GM21367 (cell line): ENCODE measurements at regions not wholly inside any gene's neighbourhood (a gene's known extent, or its start where the extent isn't known, plus 50 kb on each side); places are given as distances from the start of the nearest gene placed in this dataset.
"Not testable (repeated sequence)": the region's sequence is repeated elsewhere in the genome, so short reads cannot be mapped to it uniquely, and the experiment has no call there.

Source experiments
- ATAC-seq: cut with Tn5 transposase; IDR thresholded peaks from one replicate; pipeline ENCODE4 v1.9.1; 2021; ENCODE audit not compliant: unreplicated experiment

- ATAC-seq = no peak
These were observed 108.4 kb upstream of the ATXN3L start for GRCh38 chrX:13428053-13428786.

DNA sequence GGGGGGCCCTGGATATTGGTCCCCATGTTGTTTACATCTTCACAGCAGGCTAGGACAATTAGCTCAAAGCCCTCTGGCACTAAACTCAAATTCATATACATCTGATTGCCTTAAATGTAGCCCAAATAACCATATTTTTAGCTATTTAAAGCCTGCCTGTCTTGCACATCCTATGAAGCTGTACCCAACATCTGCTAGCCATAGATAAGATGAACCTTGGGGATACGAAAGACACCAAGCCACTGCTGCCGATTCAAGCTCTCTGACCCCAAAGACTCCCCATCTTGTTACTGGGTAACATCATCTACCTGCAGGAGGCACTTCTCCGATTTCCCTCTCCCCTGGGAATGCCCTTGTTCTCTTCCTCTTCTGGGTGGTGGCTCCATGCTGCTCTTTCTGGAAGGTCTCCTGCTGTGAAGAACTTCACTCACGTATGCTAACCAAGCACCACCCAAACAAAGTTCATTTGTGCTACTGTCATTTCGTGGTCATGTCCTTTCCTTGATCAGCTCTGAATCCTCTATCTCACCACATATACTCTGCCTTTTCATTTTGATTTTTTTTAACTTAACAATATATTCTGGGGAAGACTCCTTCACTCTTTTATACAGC lies 107.7 kb upstream of the ATXN3L start:
- ATAC-seq = no peak

GRCh38 chrX:13420545-13421183 lies 100.8 kb upstream of the ATXN3L start:
- no peak for ATAC-seq

DNA sequence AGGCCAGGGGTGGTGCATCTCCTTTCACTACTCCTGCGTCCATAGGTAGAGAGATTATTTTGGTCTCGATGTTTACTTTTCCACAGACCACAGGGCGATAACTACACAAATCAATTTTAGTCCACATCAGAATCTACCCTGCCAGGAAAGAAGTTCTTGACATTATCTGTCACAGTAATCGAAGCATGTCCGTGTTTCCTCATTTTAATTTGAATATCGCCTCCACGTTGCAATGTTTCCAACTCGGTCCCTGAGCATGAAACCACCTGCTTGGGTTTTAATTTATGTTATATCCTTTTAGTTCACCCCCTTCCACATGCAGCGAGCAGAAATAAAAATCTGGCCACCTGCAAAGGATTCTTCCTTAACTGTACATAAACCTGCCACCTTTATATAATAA lies 100.1 kb upstream of the ATXN3L start:
- ATAC-seq = no peak

- no peak for ATAC-seq
These were observed 99.4 kb upstream of the ATXN3L start for GRCh38 chrX:13419276-13419675.

DNA sequence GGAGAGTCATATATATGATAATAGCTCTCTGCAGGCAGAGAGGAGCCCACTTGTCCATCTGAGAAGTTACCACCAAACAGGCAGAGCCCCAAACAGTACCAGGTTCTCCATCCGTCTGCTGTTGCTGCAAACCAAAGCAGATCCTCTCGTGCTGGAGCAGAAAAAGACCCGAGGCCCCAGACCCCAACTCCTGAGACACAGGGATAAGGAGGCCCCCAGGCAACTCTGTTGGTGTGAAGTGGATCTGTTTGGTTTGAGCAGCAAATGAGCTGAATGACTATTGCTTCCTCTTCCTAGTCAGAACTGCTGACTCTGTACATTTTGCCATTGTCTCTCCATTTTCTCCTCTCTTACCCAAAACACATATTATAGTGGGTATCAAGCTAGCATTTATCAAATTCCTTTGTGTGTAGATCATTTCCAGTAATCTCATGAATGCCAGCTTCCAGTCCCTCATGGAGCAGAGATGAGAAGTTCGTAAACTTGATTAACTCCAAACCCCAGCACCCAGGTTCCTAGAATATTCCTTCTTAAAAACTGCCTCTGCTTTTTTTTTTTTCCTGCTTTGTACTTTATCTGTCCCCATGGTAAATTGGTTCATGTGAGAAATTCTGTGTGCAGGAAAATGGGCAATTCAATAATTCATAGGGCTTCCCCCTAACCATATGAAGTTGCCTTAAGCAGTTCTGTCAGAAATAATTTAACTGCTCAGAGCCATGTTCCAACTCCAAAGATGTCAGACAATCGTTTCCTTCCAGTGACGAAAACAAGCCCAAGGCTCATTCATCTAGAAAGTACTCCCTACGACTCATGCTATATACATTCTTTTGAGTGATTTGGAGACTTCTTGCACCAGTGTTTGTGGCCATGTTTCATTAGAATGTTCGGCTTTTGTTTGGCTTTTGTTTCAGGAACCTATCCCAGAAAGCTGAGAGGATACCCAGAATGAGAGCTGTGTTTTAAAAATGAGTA lies 98.6 kb upstream of the ATXN3L start:
- ATAC-seq = no peak

GRCh38 chrX:13415509-13415908 lies 95.7 kb upstream of the ATXN3L start:
- ATAC-seq = no peak

DNA sequence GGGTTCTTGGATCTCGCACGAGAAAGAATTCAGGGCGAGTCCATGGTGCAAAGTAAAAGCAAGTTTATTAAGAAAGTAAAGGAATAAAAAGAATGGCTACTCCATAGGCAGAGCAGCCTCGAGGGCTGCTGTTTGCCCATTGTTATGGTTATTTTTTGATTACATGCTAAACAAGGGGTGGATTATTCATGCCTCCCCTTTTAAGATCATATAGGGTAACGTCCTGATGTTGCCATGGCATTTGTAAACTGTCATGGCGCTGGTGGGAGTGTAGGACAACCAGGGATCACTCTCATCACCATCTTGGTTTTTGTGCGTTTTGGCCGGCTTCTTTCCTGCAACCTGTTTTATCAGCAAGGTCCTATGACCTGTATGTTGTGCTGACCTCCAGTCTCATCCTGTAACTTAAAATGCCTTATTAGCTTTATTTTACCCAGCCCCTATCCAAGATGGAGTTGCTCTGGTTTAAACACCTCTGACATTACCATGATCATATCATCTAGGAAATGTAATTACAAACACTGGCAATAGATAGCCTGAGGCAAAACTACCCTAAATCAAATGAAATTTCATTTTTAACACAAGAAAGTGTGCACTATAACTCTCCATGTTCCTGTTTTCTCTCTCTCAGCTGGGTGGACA lies 94.3 kb upstream of the ATXN3L start:
- ATAC-seq = no peak

- ATAC-seq = no peak
These were observed 92.4 kb upstream of the ATXN3L start for GRCh38 chrX:13412208-13412600.

- ATAC-seq = no peak
These were observed 91.8 kb upstream of the ATXN3L start for GRCh38 chrX:13411496-13412207.

GRCh38 chrX:13408599-13408998 lies 88.7 kb upstream of the ATXN3L start:
- not testable (repeated sequence) for ATAC-seq

GRCh38 chrX:13404777-13405176 lies 84.9 kb upstream of the ATXN3L start:
- not testable (repeated sequence) for ATAC-seq

- ATAC-seq = no peak
These were observed 84.5 kb upstream of the ATXN3L start for GRCh38 chrX:13404364-13404763.

DNA sequence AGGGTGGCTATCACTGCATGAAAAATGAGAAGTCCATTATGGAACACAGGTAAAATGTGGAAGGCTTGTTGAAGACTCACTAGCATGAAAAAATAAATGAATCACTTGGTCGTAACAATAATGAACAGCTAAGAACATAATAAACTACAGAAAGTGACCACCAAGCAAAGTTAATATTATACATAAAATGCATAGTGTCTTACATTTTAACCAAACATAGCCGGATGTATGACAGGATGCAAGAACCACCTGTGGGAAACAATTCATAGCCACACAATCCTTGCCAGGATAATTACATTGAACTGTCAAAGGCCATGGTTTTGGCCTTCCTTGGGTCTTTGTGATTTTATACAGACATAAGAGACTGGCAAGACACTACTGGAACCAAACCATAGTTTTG lies 81.9 kb upstream of the ATXN3L start:
- ATAC-seq = no peak

- ATAC-seq = no peak
These were observed 79.0 kb upstream of the ATXN3L start for GRCh38 chrX:13398839-13399238.

- ATAC-seq = no peak
These were observed 78.3 kb upstream of the ATXN3L start for GRCh38 chrX:13397878-13398818.

DNA sequence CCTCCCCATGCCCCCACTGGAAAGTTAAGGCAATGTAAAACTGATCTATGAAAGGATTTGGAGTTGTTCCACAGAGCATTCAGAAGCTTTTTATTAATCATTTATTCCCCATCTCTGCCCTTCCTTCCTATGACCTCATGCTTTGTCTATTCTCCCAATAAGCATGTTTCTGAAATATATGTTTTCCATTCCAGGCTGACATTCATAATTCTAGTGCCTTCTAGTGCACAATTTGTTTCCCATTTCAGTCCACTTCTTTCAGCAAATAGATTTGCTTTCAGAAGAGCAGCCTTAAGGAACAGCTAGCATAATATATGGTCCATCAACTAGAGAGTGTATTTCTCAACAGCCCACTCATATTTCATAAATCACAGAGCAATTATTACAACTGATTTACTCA lies 77.1 kb upstream of the ATXN3L start:
- no peak for ATAC-seq

DNA sequence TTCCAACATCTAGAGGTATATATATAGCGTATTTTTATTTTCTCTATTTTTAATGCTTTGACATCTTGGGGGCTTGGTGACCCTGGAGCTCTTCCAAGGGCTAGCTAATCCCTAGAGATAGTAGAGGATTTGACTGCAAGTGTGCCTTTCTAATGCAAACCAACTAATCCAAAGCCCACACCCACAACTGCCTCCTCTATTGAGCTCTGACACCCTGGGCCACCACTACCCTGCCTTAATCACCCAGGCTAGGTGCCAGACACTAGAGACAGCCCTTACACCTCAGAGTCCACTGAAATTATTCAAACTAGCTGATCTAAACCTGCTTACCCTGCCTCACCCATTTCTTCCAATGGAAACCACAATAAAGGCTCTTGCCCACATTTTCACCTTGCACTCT lies 69.6 kb upstream of the ATXN3L start:
- ATAC-seq = no peak
